ENCODE measurements at regions not wholly inside any gene's neighbourhood (a gene's known extent, or its start where the extent isn't known, plus 50 kb on each side); places are given as distances from the start of the nearest gene placed in this dataset.

- POLR2A ChIA-PET, result no interaction called here
Observed at GRCh38 chr16:13521356-13521755, 398.6 kb upstream of the ERCC4 start.

GRCh38 chr16:13527332-13527731 is 392.6 kb upstream of the ERCC4 start:
- DNase-seq (ENCODE audit: low read depth), result no peak
- Histone ChIP-seq H3K27me3 (ENCODE audit: control insufficient read depth, insufficient read depth, low read length) (no peaks in the 10 kb centered on the region), H3K36me3 (ENCODE audit: control insufficient read depth, insufficient read depth, low read length) (no peaks in the 10 kb centered on the region), H3K4me3 (ENCODE audit: low read depth, low read length) (no peak overlapping the region)
- ChIA-PET CTCF (no interaction called here), POLR2A (no interaction called here)
- no peak for TF ChIP-seq CTCF (IDR thresholded peaks at IDR 0.05; ENCODE audit: insufficient read depth, low read depth, low read length)

More at GRCh38 chr16:13521356-13521755, 398.6 kb upstream of the ERCC4 start:
- CTCF ChIA-PET, result no interaction called here
- Histone ChIP-seq H3K36me3 (ENCODE audit: control insufficient read depth, insufficient read depth, low read length) (no peaks in the 10 kb centered on the region), H3K27me3 (ENCODE audit: control insufficient read depth, insufficient read depth, low read length) (no peaks in the 10 kb centered on the region), H3K4me3 (ENCODE audit: low read depth, low read length) (no peak overlapping the region)
- DNase-seq (ENCODE audit: low read depth), result no peak
- no peak for TF ChIP-seq CTCF (IDR thresholded peaks at IDR 0.05; ENCODE audit: insufficient read depth, low read depth, low read length)

GRCh38 chr16:13528691-13529090 is 391.3 kb upstream of the ERCC4 start:
- H3K36me3 ChIP-seq (ENCODE audit: control insufficient read depth, insufficient read depth, low read length), result no peaks in the 10 kb centered on the region
- ChIA-PET POLR2A (no interaction called here), CTCF (no interaction called here)
- no peak for TF ChIP-seq CTCF (IDR thresholded peaks at IDR 0.05; ENCODE audit: insufficient read depth, low read depth, low read length)
- no peak for DNase-seq (ENCODE audit: low read depth)
- no peaks in the 10 kb centered on the region for H3K27me3 ChIP-seq (ENCODE audit: control insufficient read depth, insufficient read depth, low read length)
- H3K4me3 ChIP-seq (ENCODE audit: low read depth, low read length), result no peak overlapping the region

- TF ChIP-seq CTCF (IDR thresholded peaks at IDR 0.05; ENCODE audit: insufficient read depth, low read depth, low read length), result no peak
- H3K4me3 ChIP-seq (ENCODE audit: low read depth, low read length), result no peak overlapping the region
- POLR2A ChIA-PET, result no interaction called here
- CTCF ChIA-PET, result no interaction called here
- no peaks in the 10 kb centered on the region for H3K27me3 ChIP-seq (ENCODE audit: control insufficient read depth, insufficient read depth, low read length)
- no peak for DNase-seq (ENCODE audit: low read depth)
- no peaks in the 10 kb centered on the region for H3K36me3 ChIP-seq (ENCODE audit: control insufficient read depth, insufficient read depth, low read length)
Observed at GRCh38 chr16:13529193-13529982, 390.6 kb upstream of the ERCC4 start.

GRCh38 chr16:13540771-13541170 is 379.2 kb upstream of the ERCC4 start:
- POLR2A ChIA-PET, result no interaction called here
- Histone ChIP-seq H3K27me3 (ENCODE audit: control insufficient read depth, insufficient read depth, low read length) (no peaks in the 10 kb centered on the region), H3K36me3 (ENCODE audit: control insufficient read depth, insufficient read depth, low read length) (no peaks in the 10 kb centered on the region), H3K4me3 (ENCODE audit: low read depth, low read length) (no peak overlapping the region)
- CTCF ChIA-PET, result no interaction called here
- no peak for TF ChIP-seq CTCF (IDR thresholded peaks at IDR 0.05; ENCODE audit: insufficient read depth, low read depth, low read length)
- DNase-seq (ENCODE audit: low read depth), result no peak
